HG03280 (cell line): ENCODE measurements at regions not wholly inside any gene's neighbourhood (a gene's known extent, or its start where the extent isn't known, plus 50 kb on each side); places are given as distances from the start of the nearest gene placed in this dataset.
"Not testable (repeated sequence)": the region's sequence is repeated elsewhere in the genome, so short reads cannot be mapped to it uniquely, and the experiment has no call there.

ENCODE experiments used
- ATAC-seq: cut with Tn5 transposase; IDR thresholded peaks from one replicate; pipeline ENCODE4 v1.9.1; 2021; ENCODE audit warnings: mild to moderate bottlenecking, moderate library complexity; ENCODE audit not compliant: unreplicated experiment

GRCh38 chr20:47892681-47893080 is 107.4 kb upstream of the SULF2 start:
- ATAC-seq, result not testable (repeated sequence)

GRCh38 chr20:47890708-47891107 is 105.4 kb upstream of the SULF2 start:
- ATAC-seq, result not testable (repeated sequence)

- ATAC-seq, result not testable (repeated sequence)
Observed at GRCh38 chr20:47889751-47890150, 104.5 kb upstream of the SULF2 start.

GRCh38 chr20:47888351-47888750 is 103.1 kb upstream of the SULF2 start:
- ATAC-seq, result no peak

- ATAC-seq, result no peak
Observed at GRCh38 chr20:47887477-47888080, 102.3 kb upstream of the SULF2 start.

- no peak for ATAC-seq
Observed at GRCh38 chr20:47887064-47887463, 101.8 kb upstream of the SULF2 start.

- ATAC-seq, result no peak
Observed at GRCh38 chr20:47886454-47887041, 101.3 kb upstream of the SULF2 start.

- ATAC-seq, result no peak
Observed at GRCh38 chr20:47885909-47886453, 100.7 kb upstream of the SULF2 start.

GRCh38 chr20:47883940-47884339 is 98.7 kb upstream of the SULF2 start:
- not testable (repeated sequence) for ATAC-seq

GRCh38 chr20:47883186-47883585 is 97.9 kb upstream of the SULF2 start:
- no peak for ATAC-seq

GRCh38 chr20:47879771-47880170 is 94.5 kb upstream of the SULF2 start:
- no peak for ATAC-seq

GRCh38 chr20:47878601-47879027 is 93.3 kb upstream of the SULF2 start:
- ATAC-seq, result no peak

- ATAC-seq, result no peak
Observed at GRCh38 chr20:47876311-47877088, 91.2 kb upstream of the SULF2 start.

GRCh38 chr20:47875297-47876025 is 90.2 kb upstream of the SULF2 start:
- no peak for ATAC-seq

GRCh38 chr20:47872341-47872740 is 87.1 kb upstream of the SULF2 start:
- ATAC-seq, result no peak

GRCh38 chr20:47870475-47870874 is 85.2 kb upstream of the SULF2 start:
- ATAC-seq, result no peak

- no peak for ATAC-seq
Observed at GRCh38 chr20:47868744-47869143, 83.5 kb upstream of the SULF2 start.

GRCh38 chr20:47868236-47868635 is 83.0 kb upstream of the SULF2 start:
- ATAC-seq, result no peak

- ATAC-seq, result no peak
Observed at GRCh38 chr20:47867831-47868230, 82.5 kb upstream of the SULF2 start.

- ATAC-seq, result no peak
Observed at GRCh38 chr20:47866480-47866879, 81.2 kb upstream of the SULF2 start.

GRCh38 chr20:47865912-47866311 is 80.6 kb upstream of the SULF2 start:
- ATAC-seq, result no peak
